Mesenchymal stem cell (in vitro differentiated cells and primary cell): ENCODE measurements at regions not wholly inside any gene's neighbourhood (a gene's known extent, or its start where the extent isn't known, plus 50 kb on each side); places are given as distances from the start of the nearest gene placed in this dataset.

ENCODE experiments used
- DNase-seq: peaks from one replicate; pipeline ENCODE4 v3.0.0-alpha.2; 2013
- H2AFZ ChIP-seq: one replicate; pipeline ENCODE4 v1.6.1; 2013; ENCODE audit warnings: low read depth, mild to moderate bottlenecking, control low read depth, inconsistent platforms, low read length, moderate library complexity
- H2AK5ac ChIP-seq: 2 replicates; pipeline ENCODE4 v1.6.1; 2013; ENCODE audit warnings: low read length, moderate library complexity, mild to moderate bottlenecking, inconsistent platforms; ENCODE audit not compliant: severe bottlenecking
- H2BK120ac ChIP-seq: one replicate; pipeline ENCODE4 v1.6.1; 2013; ENCODE audit warnings: low read depth, mild to moderate bottlenecking, inconsistent platforms, low read length, moderate library complexity
- H2BK12ac ChIP-seq, 2 experiments: one replicate each; pipeline ENCODE4 v1.6.1; 2013; ENCODE audit warnings: inconsistent platforms in 2 of 2, low read length in 2 of 2, mild to moderate bottlenecking in 2 of 2, moderate library complexity in 2 of 2, control low read depth in 1 of 2
- H2BK15ac ChIP-seq: one replicate; pipeline ENCODE4 v1.6.1; 2013; ENCODE audit warnings: mild to moderate bottlenecking, low read depth, inconsistent platforms; ENCODE audit not compliant: poor library complexity, severe bottlenecking
- H2BK5ac ChIP-seq: 2 replicates; pipeline ENCODE4 v1.6.1; 2013; ENCODE audit warnings: low read depth, mild to moderate bottlenecking, low read length, control low read depth, inconsistent platforms; ENCODE audit not compliant: poor library complexity, severe bottlenecking
- H3K14ac ChIP-seq, 2 experiments: one replicate each; pipeline ENCODE4 v1.6.1; 2013; ENCODE audit warnings: inconsistent platforms in 2 of 2, low read length in 2 of 2, control low read depth in 1 of 2, mild to moderate bottlenecking in 1 of 2, moderate library complexity in 1 of 2
- H3K18ac ChIP-seq, 2 experiments: one replicate each; pipeline ENCODE4 v1.6.1; 2013; ENCODE audit warnings: inconsistent platforms in 2 of 2, low read length in 2 of 2, control low read depth in 1 of 2, low read depth in 1 of 2, mild to moderate bottlenecking in 1 of 2
- H3K23ac ChIP-seq, 2 experiments: one replicate each; pipeline ENCODE4 v1.6.1; 2013; ENCODE audit warnings: inconsistent platforms in 2 of 2, low read length in 2 of 2, mild to moderate bottlenecking in 2 of 2, moderate library complexity in 2 of 2, control low read depth in 1 of 2
- H3K27ac ChIP-seq: 2 replicates; pipeline ENCODE4 v1.5.1; 2013; ENCODE audit warnings: mild to moderate bottlenecking, moderate library complexity, low read length, control low read depth, inconsistent platforms; ENCODE audit not compliant: poor library complexity, severe bottlenecking
- H3K27me3 ChIP-seq, 2 experiments: 2 replicates each; pipeline versions ENCODE4 v1.6.1 to v1.7.0; 2013; ENCODE audit warnings: low read length in 2 of 2, mild to moderate bottlenecking in 2 of 2, moderate library complexity in 2 of 2, control low read depth in 1 of 2, inconsistent platforms in 1 of 2; ENCODE audit not compliant: control insufficient read depth in 1 of 2, insufficient read depth in 1 of 2
- H3K36me3 ChIP-seq, 2 experiments: 2 replicates each; pipeline versions ENCODE4 v1.6.1 to v1.7.0; 2013; ENCODE audit warnings: low read length in 2 of 2, control low read depth in 1 of 2, inconsistent platforms in 1 of 2, low read depth in 1 of 2, mild to moderate bottlenecking in 1 of 2; ENCODE audit not compliant: insufficient read depth in 2 of 2, control insufficient read depth in 1 of 2
- H3K4ac ChIP-seq, 2 experiments: one replicate each; pipeline ENCODE4 v1.6.1; 2013; ENCODE audit warnings: inconsistent platforms in 2 of 2, low read length in 2 of 2, mild to moderate bottlenecking in 2 of 2, moderate library complexity in 2 of 2, control low read depth in 1 of 2, low read depth in 1 of 2
- H3K4me1 ChIP-seq: 2 replicates; pipeline ENCODE4 v1.6.1; 2013; ENCODE audit warnings: low read depth, low read length, control low read depth; ENCODE audit not compliant: control insufficient read depth, insufficient read depth
- H3K4me2 ChIP-seq: 2 replicates; pipeline ENCODE4 v1.6.1; 2013; ENCODE audit warnings: low read length, mild to moderate bottlenecking, inconsistent platforms; ENCODE audit not compliant: poor library complexity, severe bottlenecking
- H3K4me3 ChIP-seq, 2 experiments: 2 replicates each; pipeline versions ENCODE4 v1.5.1 to v1.7.0; 2013; ENCODE audit warnings: low read length in 2 of 2, mild to moderate bottlenecking in 2 of 2, control low read depth in 1 of 2, low read depth in 1 of 2; ENCODE audit not compliant: insufficient read depth in 1 of 2
- H3K79me1 ChIP-seq: replicated peaks from 2 replicates; pipeline ENCODE4 v1.6.1; 2013; ENCODE audit warnings: mild to moderate bottlenecking, control low read depth, low read length, inconsistent platforms; ENCODE audit not compliant: poor library complexity, severe bottlenecking
- H3K9ac ChIP-seq: 2 replicates; pipeline ENCODE4 v1.7.0; 2013; ENCODE audit warnings: mild to moderate bottlenecking, low read length, moderate library complexity
- H3K9me3 ChIP-seq: 2 replicates; pipeline ENCODE4 v1.7.0; 2013; ENCODE audit warnings: mild to moderate bottlenecking, low read length; ENCODE audit not compliant: control insufficient read depth
- H4K8ac ChIP-seq: one replicate; pipeline ENCODE4 v1.6.1; 2013; ENCODE audit warnings: inconsistent platforms, mild to moderate bottlenecking, low read length, moderate library complexity
- H4K91ac ChIP-seq: one replicate; pipeline ENCODE4 v1.6.1; 2013; ENCODE audit warnings: mild to moderate bottlenecking, low read length, inconsistent platforms
- WGBS: methylation state at CpG from one replicate; pipeline ENCODE4 v1.1.7; 2013; ENCODE audit warnings: mixed read lengths; 5-methylcytosine and 5-hydroxymethylcytosine counted together

GRCh38 chr9:86549401-86549811 lies 195.2 kb upstream of the TUT7 start:
- WGBS: 94% methylated on average over 2 of the region's 2 CpGs
- Histone ChIP-seq H3K79me1 (no peaks in the 10 kb centered on the region), H2BK120ac (no peak overlapping the region), H2AK5ac (no peak overlapping the region), H3K9me3 (no peaks in the 10 kb centered on the region), H2AFZ (no peak overlapping the region), H3K4ac (no peak overlapping the region), H3K14ac (no peak overlapping the region), H3K4me2 (no peak overlapping the region), H2BK15ac (no peak overlapping the region), H3K36me3 (no peaks in the 10 kb centered on the region), H2BK12ac (no peak overlapping the region), H3K23ac (no peak overlapping the region), H2BK5ac (no peak overlapping the region), H3K4me1 (no peaks in the 10 kb centered on the region), H3K27ac (no peak overlapping the region), H4K91ac (no peak overlapping the region), H3K18ac (no peak overlapping the region), H4K8ac (no peak overlapping the region), H3K4me3 (no peak overlapping the region), H3K27me3 (no peaks in the 10 kb centered on the region), H3K9ac (peak overlapping the region; percentile 74)
- no peak for DNase-seq

GRCh38 chr9:86548220-86548619 lies 194.0 kb upstream of the TUT7 start:
- no peaks in the 10 kb centered on the region for H3K4me1 ChIP-seq
- no peak overlapping the region for H3K23ac ChIP-seq
- H2BK120ac ChIP-seq: no peak overlapping the region
- H3K4me2 ChIP-seq: no peak overlapping the region
- no peaks in the 10 kb centered on the region for H3K27me3 ChIP-seq
- H3K9me3 ChIP-seq: no peaks in the 10 kb centered on the region
- H3K4ac ChIP-seq: no peak overlapping the region
- WGBS: 86% methylated on average over 4 of the region's 4 CpGs
- H3K14ac ChIP-seq: no peak overlapping the region
- no peak overlapping the region for H3K18ac ChIP-seq
- no peak overlapping the region for H4K91ac ChIP-seq
- H3K9ac ChIP-seq: peak overlapping the region; percentile 74
- H3K79me1 ChIP-seq: no peaks in the 10 kb centered on the region
- no peak overlapping the region for H2AK5ac ChIP-seq
- H3K4me3 ChIP-seq: no peak overlapping the region
- no peak overlapping the region for H3K27ac ChIP-seq
- no peak overlapping the region for H4K8ac ChIP-seq
- H2AFZ ChIP-seq: no peak overlapping the region
- H2BK12ac ChIP-seq: no peak overlapping the region
- DNase-seq: no peak
- H2BK5ac ChIP-seq: no peak overlapping the region
- no peaks in the 10 kb centered on the region for H3K36me3 ChIP-seq
- H2BK15ac ChIP-seq: no peak overlapping the region

- H3K4me3 ChIP-seq: no peak overlapping the region
- H3K27me3 ChIP-seq: no peaks in the 10 kb centered on the region
- no peaks in the 10 kb centered on the region for H3K9me3 ChIP-seq
- no peak overlapping the region for H3K18ac ChIP-seq
- H2BK120ac ChIP-seq: no peak overlapping the region
- no peak overlapping the region for H3K4ac ChIP-seq
- H2AFZ ChIP-seq: no peak overlapping the region
- H3K4me2 ChIP-seq: no peak overlapping the region
- H2BK12ac ChIP-seq: no peak overlapping the region
- no peak overlapping the region for H3K9ac ChIP-seq
- H3K14ac ChIP-seq: no peak overlapping the region
- no peaks in the 10 kb centered on the region for H3K36me3 ChIP-seq
- H4K8ac ChIP-seq: no peak overlapping the region
- no peak overlapping the region for H2AK5ac ChIP-seq
- no peak for DNase-seq
- H3K23ac ChIP-seq: no peak overlapping the region
- no peak overlapping the region for H4K91ac ChIP-seq
- H2BK15ac ChIP-seq: no peak overlapping the region
- no peak overlapping the region for H3K27ac ChIP-seq
- H2BK5ac ChIP-seq: no peak overlapping the region
- H3K79me1 ChIP-seq: no peaks in the 10 kb centered on the region
- no peaks in the 10 kb centered on the region for H3K4me1 ChIP-seq
Measured at GRCh38 chr9:86547571-86547970, 193.4 kb upstream of the TUT7 start.

- H3K27me3 ChIP-seq: no peaks in the 10 kb centered on the region
- H2BK12ac ChIP-seq: no peak overlapping the region
- H3K27ac ChIP-seq: no peak overlapping the region
- H2AFZ ChIP-seq: no peak overlapping the region
- H3K9ac ChIP-seq: no peak overlapping the region
- H3K14ac ChIP-seq: no peak overlapping the region
- no peak overlapping the region for H2BK120ac ChIP-seq
- H4K91ac ChIP-seq: no peak overlapping the region
- H3K9me3 ChIP-seq: no peaks in the 10 kb centered on the region
- H3K36me3 ChIP-seq: no peaks in the 10 kb centered on the region
- H2AK5ac ChIP-seq: no peak overlapping the region
- no peak overlapping the region for H2BK5ac ChIP-seq
- H3K23ac ChIP-seq: no peak overlapping the region
- H3K4me3 ChIP-seq: no peak overlapping the region
- H4K8ac ChIP-seq: no peak overlapping the region
- H3K4me2 ChIP-seq: no peak overlapping the region
- 77% methylated on average over 5 of the region's 5 CpGs for WGBS
- no peaks in the 10 kb centered on the region for H3K4me1 ChIP-seq
- H3K79me1 ChIP-seq: no peaks in the 10 kb centered on the region
- no peak for DNase-seq
- H3K4ac ChIP-seq: no peak overlapping the region
- H2BK15ac ChIP-seq: no peak overlapping the region
- no peak overlapping the region for H3K18ac ChIP-seq
Measured at GRCh38 chr9:86546712-86547111, 192.5 kb upstream of the TUT7 start.
